HG03159 (cell line): ENCODE measurements at regions not wholly inside any gene's neighbourhood (a gene's known extent, or its start where the extent isn't known, plus 50 kb on each side); places are given as distances from the start of the nearest gene placed in this dataset.
"Not testable (repeated sequence)": the region's sequence is repeated elsewhere in the genome, so short reads cannot be mapped to it uniquely, and the experiment has no call there.

Experiments used
- ATAC-seq: cut with Tn5 transposase; IDR thresholded peaks from one replicate; pipeline ENCODE4 v1.9.1; 2021; ENCODE audit warnings: mild to moderate bottlenecking, moderate library complexity; ENCODE audit not compliant: unreplicated experiment

- ATAC-seq, result not testable (repeated sequence)
These were observed 320.7 kb downstream of the KLF13 start for GRCh38 chr15:31647337-31647826.

GRCh38 chr15:31649634-31650033, 323.0 kb downstream of the KLF13 start:
- ATAC-seq, result not testable (repeated sequence)

DNA sequence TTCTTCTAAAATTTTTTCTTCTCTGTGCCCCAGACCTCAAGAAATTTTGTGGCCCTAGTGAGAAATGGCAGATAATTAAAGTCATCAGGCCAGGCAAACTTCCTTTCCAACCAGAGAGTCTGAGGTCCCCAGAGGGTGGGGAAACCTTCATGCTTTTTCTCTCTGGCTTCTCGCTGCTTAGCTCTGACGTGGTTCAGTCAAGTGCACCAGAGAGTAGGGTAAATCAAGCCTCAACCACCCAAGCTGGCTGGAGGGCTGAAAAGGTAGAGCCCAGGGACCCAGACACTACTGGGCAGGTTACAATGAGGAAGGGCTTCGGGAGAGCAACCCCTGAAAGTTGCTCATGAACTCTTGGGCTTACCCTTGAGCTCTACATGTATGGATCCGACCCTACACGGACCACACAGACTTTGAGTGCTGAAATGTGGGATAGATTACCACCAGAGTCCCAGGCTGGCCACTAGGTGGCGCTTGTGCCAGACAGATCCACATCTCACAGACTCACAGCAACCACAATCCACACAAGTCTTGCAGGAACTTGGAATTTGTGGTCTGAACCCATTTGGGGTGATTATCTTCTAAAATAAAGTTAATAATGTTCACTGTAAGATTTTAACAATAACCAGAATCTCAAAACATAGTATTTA, 323.5 kb downstream of the KLF13 start:
- ATAC-seq, result not testable (repeated sequence)

- ATAC-seq, result not testable (repeated sequence)
These were observed 330.3 kb downstream of the KLF13 start for GRCh38 chr15:31656915-31657314.

DNA sequence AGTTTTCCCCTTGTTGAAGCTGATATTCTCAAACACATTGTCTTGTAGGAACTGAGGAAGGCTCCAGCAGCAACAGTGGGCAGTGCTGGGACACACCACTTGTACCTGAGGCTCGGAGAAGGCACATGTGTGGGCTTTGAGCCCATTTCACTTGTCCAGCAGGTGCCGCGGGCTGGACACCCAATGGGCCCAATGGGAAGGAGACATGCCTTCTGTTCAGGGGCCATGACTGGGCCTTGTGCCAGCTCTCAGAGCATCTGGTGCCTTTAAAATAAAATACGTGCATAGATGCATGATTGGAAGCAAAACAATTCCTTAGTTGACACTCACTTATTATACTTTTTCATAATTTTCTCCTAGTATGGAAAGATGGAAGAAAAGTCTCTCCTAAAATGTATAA, 334.2 kb downstream of the KLF13 start:
- ATAC-seq, result no peak

- ATAC-seq, result not testable (repeated sequence)
These were observed 339.1 kb downstream of the KLF13 start for GRCh38 chr15:31665732-31666131.

GRCh38 chr15:31669158-31669908, 342.7 kb downstream of the KLF13 start:
- ATAC-seq, result not testable (repeated sequence)

DNA sequence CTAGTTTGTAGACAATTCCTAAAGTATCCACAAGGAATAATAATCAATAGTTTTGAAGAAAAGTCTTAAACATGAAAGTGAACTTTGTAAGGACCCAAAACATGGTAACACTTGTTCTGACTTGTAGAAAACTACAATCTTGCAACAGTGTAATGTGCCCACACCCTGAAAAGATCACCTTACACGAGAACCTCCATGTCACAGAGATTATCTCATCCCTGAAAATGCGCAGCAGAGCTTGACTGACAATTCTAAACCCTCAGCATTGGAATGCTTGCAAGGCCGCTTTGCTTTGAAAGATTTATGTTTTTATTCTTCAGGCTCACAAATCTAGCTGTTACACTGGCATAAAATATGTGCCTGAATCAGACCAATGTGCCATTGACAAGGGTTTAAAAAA, 346.6 kb downstream of the KLF13 start:
- ATAC-seq, result not testable (repeated sequence)

- ATAC-seq, result not testable (repeated sequence)
These were observed 348.6 kb upstream of the CHRNA7 start for GRCh38 chr15:31681529-31682259.

- not testable (repeated sequence) for ATAC-seq
These were observed 343.2 kb upstream of the CHRNA7 start for GRCh38 chr15:31687088-31687487.

GRCh38 chr15:31696509-31696908, 333.8 kb upstream of the CHRNA7 start:
- ATAC-seq, result not testable (repeated sequence)

DNA sequence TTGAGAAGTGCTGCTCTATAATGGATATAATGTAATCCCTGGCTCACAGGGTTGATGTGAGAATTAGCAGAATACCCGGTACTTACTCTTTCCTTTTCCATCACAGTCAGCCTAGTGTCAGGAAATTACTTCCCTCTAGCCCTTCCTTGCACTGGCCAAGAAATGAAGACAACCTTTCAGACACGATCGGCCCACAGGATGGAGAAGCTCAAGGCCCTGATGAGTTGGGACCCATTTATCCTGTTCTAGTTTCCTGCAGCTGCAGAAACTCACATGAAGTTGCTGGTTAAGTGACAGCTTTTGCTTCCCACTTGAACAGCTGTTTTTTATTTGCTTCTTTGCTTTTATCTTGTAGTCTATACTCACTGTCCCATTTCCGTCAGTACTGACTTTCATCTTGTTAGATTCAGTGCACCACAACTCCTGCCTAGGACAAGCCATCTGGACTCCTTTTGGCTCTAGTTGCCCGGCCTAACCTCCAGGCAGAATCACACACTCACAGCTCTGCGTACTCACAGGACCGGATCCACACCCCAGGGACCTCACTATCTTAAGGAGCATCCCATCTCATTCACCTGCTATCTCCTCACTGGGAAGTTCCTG, 325.1 kb upstream of the CHRNA7 start:
- not testable (repeated sequence) for ATAC-seq

GRCh38 chr15:31707944-31708702, 322.2 kb upstream of the CHRNA7 start:
- peak; percentile 66 for ATAC-seq

DNA sequence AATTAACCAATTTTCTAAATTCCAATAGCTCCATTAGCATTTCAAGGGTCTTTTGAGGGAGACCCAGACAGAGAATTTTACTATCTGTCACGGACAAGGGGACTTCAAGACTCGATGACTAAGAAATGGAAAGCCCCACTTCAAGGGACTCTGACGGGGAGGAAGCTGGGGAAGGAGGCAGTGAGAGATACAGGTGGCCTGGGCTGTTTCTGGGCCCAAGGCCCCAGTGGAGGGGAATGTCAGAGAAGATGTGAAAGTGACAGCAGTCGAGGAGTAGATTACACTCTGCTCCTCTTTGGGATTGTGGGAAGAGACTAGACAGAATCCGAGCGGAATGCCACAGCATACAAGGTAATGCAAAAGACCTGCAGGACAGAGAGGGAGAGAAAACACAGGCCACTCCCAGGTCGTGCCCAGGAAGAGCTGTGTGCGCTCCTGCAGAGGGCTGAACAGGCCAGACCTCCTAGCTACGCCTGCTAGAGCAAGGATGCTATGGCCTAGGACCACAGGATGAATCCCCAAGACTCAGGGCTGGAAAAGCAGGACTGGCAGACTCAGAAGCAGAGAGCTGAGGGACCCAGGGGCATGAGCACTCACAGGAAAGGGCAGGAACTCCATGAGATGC, 321.5 kb upstream of the CHRNA7 start:
- peak; percentile 75 for ATAC-seq

- not testable (repeated sequence) for ATAC-seq
These were observed 320.8 kb upstream of the CHRNA7 start for GRCh38 chr15:31709479-31709878.

GRCh38 chr15:31710806-31711205, 319.5 kb upstream of the CHRNA7 start:
- ATAC-seq, result not testable (repeated sequence)

GRCh38 chr15:31715208-31715607, 315.1 kb upstream of the CHRNA7 start:
- ATAC-seq, result not testable (repeated sequence)

GRCh38 chr15:31718625-31719024, 311.7 kb upstream of the CHRNA7 start:
- ATAC-seq, result not testable (repeated sequence)

DNA sequence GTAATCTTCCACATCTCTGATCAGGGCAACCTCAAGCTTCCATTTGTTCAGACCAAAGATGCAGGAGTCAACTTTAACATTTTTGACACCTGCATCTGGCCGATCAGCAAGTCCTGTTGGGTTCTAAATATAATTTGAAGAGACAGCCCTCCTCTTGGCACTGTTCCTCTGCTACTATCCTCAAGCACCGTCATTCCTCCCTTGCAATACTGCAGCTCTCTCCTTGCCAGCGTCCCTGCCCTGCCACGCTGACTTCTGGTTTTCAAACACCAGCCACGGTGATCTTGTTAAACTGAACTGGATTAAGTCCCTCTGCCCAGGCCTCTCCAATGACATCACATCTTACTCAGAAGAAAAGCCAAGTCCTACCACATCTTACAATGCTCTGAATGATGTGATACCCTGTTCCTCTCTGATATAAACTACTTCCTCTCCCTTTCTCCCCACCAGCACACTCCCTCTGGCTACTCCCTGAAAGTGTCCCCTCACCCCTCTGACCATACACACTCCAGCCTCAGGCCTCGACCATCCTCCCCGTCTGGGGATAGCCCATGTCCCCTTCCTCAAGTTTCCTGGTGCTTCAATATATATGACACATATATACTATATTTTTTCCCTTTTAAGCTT, 310.8 kb upstream of the CHRNA7 start:
- not testable (repeated sequence) for ATAC-seq
